Loucy (cell line): ENCODE measurements at regions not wholly inside any gene's neighbourhood (a gene's known extent, or its start where the extent isn't known, plus 50 kb on each side); places are given as distances from the start of the nearest gene placed in this dataset.

ENCODE experiments used
- H2AFZ ChIP-seq: fragments of 200-600 bp; sonication (generic); 2 replicates; pipeline ENCODE4 v1.6.0; 2016; ENCODE audit warnings: antibody characterized with exemption, mild to moderate bottlenecking, low read length, moderate library complexity
- H3F3A ChIP-seq: fragments of 200-600 bp; 2 replicates; pipeline ENCODE4 v1.6.0; 2016; ENCODE audit warnings: antibody characterized with exemption, low read depth, mild to moderate bottlenecking
- H3K27me3 ChIP-seq: fragments of 200-600 bp; sonication (generic); 2 replicates; pipeline ENCODE4 v1.6.1; 2014; ENCODE audit warnings: low read length, mild to moderate bottlenecking; ENCODE audit not compliant: insufficient read depth, poor library complexity, severe bottlenecking
- H3K36me3 ChIP-seq: fragments of 200-600 bp; sonication (generic); 2 replicates; pipeline ENCODE4 v1.6.1; 2016; ENCODE audit warnings: low read length; ENCODE audit not compliant: insufficient read depth
- H3K4me1 ChIP-seq: fragments of 200-600 bp; sonication (generic); 2 replicates; pipeline ENCODE4 v1.5.1; 2014; ENCODE audit warnings: low read length, mild to moderate bottlenecking; ENCODE audit not compliant: insufficient read depth, poor library complexity, severe bottlenecking
- H3K4me2 ChIP-seq: fragments of 200-600 bp; sonication (generic); 2 replicates; pipeline ENCODE4 v1.6.0; 2014; ENCODE audit warnings: antibody characterized with exemption, low read length, low read depth, mild to moderate bottlenecking; ENCODE audit not compliant: poor library complexity, severe bottlenecking
- H3K4me3 ChIP-seq: fragments of 200-600 bp; sonication (generic); 2 replicates; pipeline ENCODE4 v1.5.1; 2014; ENCODE audit warnings: low read length, mild to moderate bottlenecking, mixed read lengths; ENCODE audit not compliant: poor library complexity, severe bottlenecking
- H3K79me2 ChIP-seq: fragments of 200-600 bp; sonication (generic); 2 replicates; pipeline ENCODE4 v1.6.1; 2014; ENCODE audit warnings: low read length; ENCODE audit not compliant: insufficient read depth
- H3K9ac ChIP-seq: fragments of 200-600 bp; sonication (generic); 2 replicates; pipeline ENCODE4 v1.6.0; 2014; ENCODE audit warnings: mild to moderate bottlenecking, low read depth, low read length, moderate library complexity; ENCODE audit not compliant: poor library complexity, severe bottlenecking
- H3K9me2 ChIP-seq: fragments of 200-600 bp; sonication (generic); replicated peaks from 2 replicates; pipeline ENCODE4 v1.6.1; 2016; ENCODE audit warnings: low read depth, low read length, mixed read lengths
- H3K9me3 ChIP-seq: fragments of 200-600 bp; sonication (generic); 2 replicates; pipeline ENCODE4 v1.6.1; 2014; ENCODE audit warnings: mild to moderate bottlenecking, antibody characterized with exemption, low read length, low read depth; ENCODE audit not compliant: insufficient read depth
- H4K20me1 ChIP-seq: fragments of 200-600 bp; sonication (generic); 2 replicates; pipeline ENCODE4 v1.6.0; 2014; ENCODE audit warnings: antibody characterized with exemption, low read length, mild to moderate bottlenecking; ENCODE audit not compliant: insufficient read depth, poor library complexity, severe bottlenecking
- CTCF ChIP-seq: fragments of 200-600 bp; sonication (generic); conservative IDR thresholded peaks from 2 replicates; pipeline ENCODE4 v1.5.1; 2014; ENCODE audit warnings: mild to moderate bottlenecking, antibody characterized with exemption, low read length
- EZH2phosphoT487 ChIP-seq: fragments of 200-600 bp; IDR thresholded peaks from 2 replicates; pipeline ENCODE4 v1.6.1; 2018; ENCODE audit warnings: antibody characterized with exemption, mild to moderate bottlenecking, moderate library complexity, borderline replicate concordance

- no peaks in the 10 kb centered on the region for H3K4me1 ChIP-seq
- H3K9me2 ChIP-seq, result no peaks in the 10 kb centered on the region
- no peaks in the 10 kb centered on the region for H3K27me3 ChIP-seq
- H3K9ac ChIP-seq, result no peak overlapping the region
- H3K79me2 ChIP-seq, result no peaks in the 10 kb centered on the region
- H3K9me3 ChIP-seq, result no peaks in the 10 kb centered on the region
- H3K36me3 ChIP-seq, result no peaks in the 10 kb centered on the region
- H3K4me3 ChIP-seq, result no peak overlapping the region
- no peak overlapping the region for H3K4me2 ChIP-seq
- no peak for TF ChIP-seq EZH2phosphoT487
- H3F3A ChIP-seq, result no peaks in the 10 kb centered on the region
- no peaks in the 10 kb centered on the region for H4K20me1 ChIP-seq
- no peak overlapping the region for H2AFZ ChIP-seq
Measured at GRCh38 chr1:221271701-221272100, 392.5 kb downstream of the HLX start.

- H3K27me3 ChIP-seq, result no peaks in the 10 kb centered on the region
- H3K79me2 ChIP-seq, result no peaks in the 10 kb centered on the region
- H4K20me1 ChIP-seq, result no peaks in the 10 kb centered on the region
- no peaks in the 10 kb centered on the region for H3K4me1 ChIP-seq
- no peak overlapping the region for H3K4me3 ChIP-seq
- no peak overlapping the region for H3K9ac ChIP-seq
- H3F3A ChIP-seq, result no peaks in the 10 kb centered on the region
- H3K4me2 ChIP-seq, result no peak overlapping the region
- no peaks in the 10 kb centered on the region for H3K9me2 ChIP-seq
- no peaks in the 10 kb centered on the region for H3K36me3 ChIP-seq
- H3K9me3 ChIP-seq, result no peaks in the 10 kb centered on the region
- no peak overlapping the region for H2AFZ ChIP-seq
- TF ChIP-seq EZH2phosphoT487 (no peak), CTCF (peak; percentile 35)
Measured at GRCh38 chr1:221272940-221273339, 393.7 kb downstream of the HLX start.

- Histone ChIP-seq H3K9me3 (no peaks in the 10 kb centered on the region), H3K9me2 (no peaks in the 10 kb centered on the region), H3K27me3 (no peaks in the 10 kb centered on the region), H4K20me1 (no peaks in the 10 kb centered on the region), H3K4me1 (no peaks in the 10 kb centered on the region), H2AFZ (no peak overlapping the region), H3K36me3 (no peaks in the 10 kb centered on the region), H3K4me3 (no peak overlapping the region), H3F3A (no peaks in the 10 kb centered on the region), H3K79me2 (no peaks in the 10 kb centered on the region), H3K9ac (no peak overlapping the region), H3K4me2 (no peak overlapping the region)
- TF ChIP-seq EZH2phosphoT487, result no peak
- no peak for TF ChIP-seq CTCF
Measured at GRCh38 chr1:221274373-221274772, 395.1 kb downstream of the HLX start.

- TF ChIP-seq EZH2phosphoT487 (no peak), CTCF (no peak)
- Histone ChIP-seq H3K9me2 (no peaks in the 10 kb centered on the region), H3F3A (no peaks in the 10 kb centered on the region), H4K20me1 (no peaks in the 10 kb centered on the region), H2AFZ (no peak overlapping the region), H3K9me3 (no peaks in the 10 kb centered on the region), H3K27me3 (no peaks in the 10 kb centered on the region), H3K4me3 (no peak overlapping the region), H3K79me2 (no peaks in the 10 kb centered on the region), H3K36me3 (no peaks in the 10 kb centered on the region), H3K4me1 (no peaks in the 10 kb centered on the region), H3K9ac (no peak overlapping the region), H3K4me2 (no peak overlapping the region)
Measured at GRCh38 chr1:221276896-221277409, 397.7 kb downstream of the HLX start.
